ENCODE measurements at regions not wholly inside any gene's neighbourhood (a gene's known extent, or its start where the extent isn't known, plus 50 kb on each side); places are given as distances from the start of the nearest gene placed in this dataset.

- H3K27me3 ChIP-seq = no peaks in the 10 kb centered on the region
- DNase-seq (ENCODE audit: low spot score in 2 of 2) = no peak
- H3K27ac ChIP-seq = no peak overlapping the region
- TF ChIP-seq POLR2A (IDR thresholded peaks at IDR 0.05) = no peak
- TF ChIP-seq EP300 (IDR thresholded peaks at IDR 0.05) = no peak
- TF ChIP-seq POLR2AphosphoS5 (IDR thresholded peaks at IDR 0.05) = no peak
- TF ChIP-seq CTCF (IDR thresholded peaks at IDR 0.05) = no peak
- H3K4me3 ChIP-seq = no peak overlapping the region
- H3K36me3 ChIP-seq = peaks cover 27% of the 10 kb centered on the region
- H3K4me1 ChIP-seq = no peaks in the 10 kb centered on the region
- peaks cover 5% of the 10 kb centered on the region for H3K9me3 ChIP-seq
Measured at GRCh38 chr1:232407120-232407519, 222.8 kb downstream of the SIPA1L2 start.

- no peak overlapping the region for H3K27ac ChIP-seq
- DNase-seq (ENCODE audit: low spot score in 2 of 2) = no peak
- no peaks in the 10 kb centered on the region for H3K4me1 ChIP-seq
- no peaks in the 10 kb centered on the region for H3K27me3 ChIP-seq
- H3K9me3 ChIP-seq = peaks cover 5% of the 10 kb centered on the region
- TF ChIP-seq EP300 (IDR thresholded peaks at IDR 0.05) = no peak
- TF ChIP-seq CTCF (IDR thresholded peaks at IDR 0.05) = no peak
- TF ChIP-seq POLR2A (IDR thresholded peaks at IDR 0.05) = no peak
- TF ChIP-seq POLR2AphosphoS5 (IDR thresholded peaks at IDR 0.05) = no peak
- H3K36me3 ChIP-seq = peaks cover 33% of the 10 kb centered on the region
- no peak overlapping the region for H3K4me3 ChIP-seq
Measured at GRCh38 chr1:232405781-232406180, 224.2 kb downstream of the SIPA1L2 start.

- no peak overlapping the region for H3K4me3 ChIP-seq
- H3K27me3 ChIP-seq = no peaks in the 10 kb centered on the region
- 90% methylated on average over 3 of the region's 3 CpGs for WGBS
- no peak overlapping the region for H3K27ac ChIP-seq
- H3K9me3 ChIP-seq = peaks cover 5% of the 10 kb centered on the region
- TF ChIP-seq POLR2A (IDR thresholded peaks at IDR 0.05) = no peak
- TF ChIP-seq EP300 (IDR thresholded peaks at IDR 0.05) = no peak
- TF ChIP-seq CTCF (IDR thresholded peaks at IDR 0.05) = no peak
- TF ChIP-seq POLR2AphosphoS5 (IDR thresholded peaks at IDR 0.05) = no peak
- no peak for DNase-seq (ENCODE audit: low spot score in 2 of 2)
- no peaks in the 10 kb centered on the region for H3K4me1 ChIP-seq
- H3K36me3 ChIP-seq = peaks cover 33% of the 10 kb centered on the region
Measured at GRCh38 chr1:232404981-232405731, 224.8 kb downstream of the SIPA1L2 start.

GRCh38 chr1:232404227-232404626, 225.7 kb downstream of the SIPA1L2 start:
- H3K36me3 ChIP-seq = peaks cover 31% of the 10 kb centered on the region
- 98% methylated on average over 3 of the region's 3 CpGs for WGBS

More at GRCh38 chr1:232404227-232404626, 225.7 kb downstream of the SIPA1L2 start:
- no peaks in the 10 kb centered on the region for H3K4me1 ChIP-seq
- H3K4me3 ChIP-seq = no peak overlapping the region
- no peak for DNase-seq (ENCODE audit: low spot score in 2 of 2)
- no peaks in the 10 kb centered on the region for H3K27me3 ChIP-seq
- peaks cover under 1% of the 10 kb centered on the region for H3K9me3 ChIP-seq
- TF ChIP-seq CTCF (IDR thresholded peaks at IDR 0.05) (no peak), POLR2A (IDR thresholded peaks at IDR 0.05) (no peak), POLR2AphosphoS5 (IDR thresholded peaks at IDR 0.05) (no peak), EP300 (IDR thresholded peaks at IDR 0.05) (no peak)
- no peak overlapping the region for H3K27ac ChIP-seq
